GM19452 (cell line): ENCODE measurements at regions not wholly inside any gene's neighbourhood (a gene's known extent, or its start where the extent isn't known, plus 50 kb on each side); places are given as distances from the start of the nearest gene placed in this dataset.
"Not testable (repeated sequence)": the region's sequence is repeated elsewhere in the genome, so short reads cannot be mapped to it uniquely, and the experiment has no call there.

Experiments used
- ATAC-seq: cut with Tn5 transposase; IDR thresholded peaks from one replicate; pipeline ENCODE4 v1.9.1; 2021; ENCODE audit not compliant: unreplicated experiment

DNA sequence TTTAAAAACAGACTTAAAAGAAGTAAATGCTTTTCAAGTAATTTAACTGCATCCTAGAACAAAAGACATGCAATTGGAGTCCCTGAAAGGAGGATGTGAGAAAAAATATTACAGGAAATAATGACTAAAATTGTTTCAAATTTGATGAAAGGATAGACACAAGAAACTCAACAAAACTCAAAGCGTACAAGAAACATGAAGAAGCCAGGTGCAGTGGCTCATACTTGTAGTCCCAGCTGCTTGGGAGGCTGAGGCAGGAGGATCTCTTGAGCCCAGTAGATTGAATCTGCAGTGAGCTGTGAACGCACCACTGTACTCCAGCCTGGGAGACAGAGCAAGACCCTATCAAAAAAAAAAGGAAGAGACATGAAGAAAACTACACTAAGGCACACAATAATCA is 118.1 kb upstream of the SLC39A10 start:
- no peak for ATAC-seq

DNA sequence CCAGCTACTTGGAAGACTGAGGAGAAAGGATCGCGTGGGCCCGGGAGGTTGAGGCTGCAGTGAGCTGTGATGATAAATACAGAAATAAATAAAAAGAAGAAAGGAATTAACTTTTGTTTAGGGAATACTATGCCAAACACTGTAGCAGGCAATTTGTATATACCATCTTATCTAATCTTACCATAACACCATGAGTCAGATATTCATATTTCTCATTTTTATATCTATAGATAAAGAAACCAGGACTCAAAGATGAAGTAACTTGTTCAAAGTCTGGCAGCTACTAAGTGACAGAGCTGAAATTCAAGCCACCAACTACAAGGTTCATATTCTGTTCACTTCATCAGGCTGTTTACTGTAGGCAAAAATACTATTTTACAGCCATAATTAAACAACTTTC is 119.2 kb upstream of the SLC39A10 start:
- ATAC-seq: no peak

DNA sequence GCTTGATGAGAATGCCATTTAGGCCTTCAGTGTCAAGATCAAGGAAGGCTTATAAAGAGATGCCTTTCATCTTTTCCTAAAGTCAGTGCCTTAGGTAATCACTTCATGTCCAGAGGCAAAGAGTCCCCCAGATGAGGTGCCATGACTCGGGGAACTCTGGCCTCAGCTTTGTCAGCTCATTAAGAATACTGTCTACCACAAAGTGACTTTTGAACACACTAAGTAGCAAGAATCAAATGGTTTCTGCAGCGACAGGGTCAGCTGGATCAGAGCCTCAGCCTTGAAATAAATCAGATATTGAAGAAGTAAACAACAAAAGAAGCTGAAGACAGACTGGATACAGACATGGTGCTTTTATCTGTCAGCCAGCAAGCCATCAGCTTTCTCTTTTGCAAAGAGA is 120.1 kb upstream of the SLC39A10 start:
- no peak for ATAC-seq

DNA sequence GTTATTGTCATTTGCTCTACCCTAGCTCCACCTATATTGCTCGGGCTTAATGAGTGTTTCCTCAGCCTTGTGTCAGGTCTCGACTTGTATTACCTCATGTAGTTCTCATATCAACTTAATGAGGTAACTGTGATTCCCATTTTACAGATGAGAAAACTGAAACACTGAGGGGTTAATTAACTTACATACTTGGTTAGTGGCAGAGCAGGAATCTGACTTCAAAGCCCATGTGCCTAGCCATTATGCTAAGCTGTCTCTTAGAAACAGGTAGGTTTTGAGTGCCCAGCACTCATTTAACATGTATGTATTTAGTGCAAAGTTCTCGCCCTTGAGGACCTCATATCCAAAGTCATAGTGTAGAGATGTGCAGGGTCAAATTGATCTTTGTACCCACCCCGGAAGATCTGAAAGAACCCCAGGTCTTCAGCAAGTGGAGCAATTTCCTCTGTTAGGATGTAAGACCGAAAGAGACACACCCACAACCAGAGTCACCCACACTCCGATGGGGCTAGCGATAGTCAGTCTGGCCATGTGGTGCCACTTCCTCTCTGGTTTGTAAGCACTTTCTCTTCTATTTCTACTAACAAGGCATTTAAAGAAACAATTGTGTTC is 121.0 kb upstream of the SLC39A10 start:
- peak; percentile 90 for ATAC-seq

DNA sequence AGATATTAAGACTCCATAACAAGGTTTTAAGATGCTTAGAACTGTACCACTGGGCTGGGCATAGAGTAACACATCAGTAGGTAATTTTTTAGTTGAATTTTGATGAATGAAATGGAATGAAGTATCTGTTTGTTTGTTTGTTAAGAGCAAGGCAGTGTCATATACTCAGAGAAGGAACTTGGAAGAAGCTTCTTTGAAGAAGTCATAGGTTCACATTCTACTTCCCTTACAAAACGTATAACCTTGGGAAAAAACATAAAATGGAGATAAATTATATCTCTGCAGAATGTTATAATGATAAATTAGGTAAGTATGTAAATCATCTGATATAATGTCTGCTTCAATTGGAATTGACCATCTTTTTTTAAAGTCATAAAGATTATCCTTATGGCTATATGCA is 122.1 kb upstream of the SLC39A10 start:
- no peak for ATAC-seq

DNA sequence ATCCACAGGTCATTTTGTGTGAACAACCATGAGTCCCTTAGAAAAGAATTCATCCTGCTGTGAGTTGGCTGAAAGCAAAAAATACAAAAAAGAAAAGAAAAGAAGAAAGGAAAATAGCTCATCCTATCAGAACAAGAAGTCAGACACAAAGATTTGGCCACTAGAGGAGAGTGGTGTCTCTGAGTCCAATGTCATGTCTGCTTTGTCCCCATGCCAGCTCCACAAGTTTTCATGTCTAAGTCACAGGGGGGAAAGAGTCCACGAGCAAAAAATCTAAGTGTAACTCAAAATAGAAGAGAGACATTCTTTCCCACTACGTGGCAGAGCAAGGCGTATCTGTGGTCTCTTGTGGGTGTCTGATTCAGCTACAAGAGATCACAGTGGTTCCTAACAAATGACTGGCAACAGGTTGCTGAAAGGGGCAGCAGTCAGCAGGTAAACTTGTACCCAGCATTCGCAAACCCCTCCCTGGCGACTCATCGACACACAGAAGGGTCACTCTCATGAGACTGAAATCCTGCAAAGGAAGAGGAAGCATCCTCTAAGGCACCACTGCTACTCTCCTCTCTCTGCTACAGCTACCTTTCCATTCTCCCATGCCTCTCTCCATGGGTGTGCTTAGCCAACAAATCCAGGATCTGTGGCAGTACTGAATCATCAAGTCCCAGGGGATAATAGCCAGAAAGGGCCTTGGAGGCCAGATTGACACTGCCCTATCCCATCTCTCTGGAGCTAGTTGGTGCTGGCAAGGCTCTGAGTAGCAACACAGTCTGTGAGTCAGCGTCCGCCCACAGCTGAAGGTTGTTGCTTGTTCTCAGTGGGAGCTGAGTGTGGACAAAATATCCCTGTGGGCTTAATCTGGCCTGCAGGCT is 123.0 kb upstream of the SLC39A10 start:
- peak; percentile 21 for ATAC-seq

DNA sequence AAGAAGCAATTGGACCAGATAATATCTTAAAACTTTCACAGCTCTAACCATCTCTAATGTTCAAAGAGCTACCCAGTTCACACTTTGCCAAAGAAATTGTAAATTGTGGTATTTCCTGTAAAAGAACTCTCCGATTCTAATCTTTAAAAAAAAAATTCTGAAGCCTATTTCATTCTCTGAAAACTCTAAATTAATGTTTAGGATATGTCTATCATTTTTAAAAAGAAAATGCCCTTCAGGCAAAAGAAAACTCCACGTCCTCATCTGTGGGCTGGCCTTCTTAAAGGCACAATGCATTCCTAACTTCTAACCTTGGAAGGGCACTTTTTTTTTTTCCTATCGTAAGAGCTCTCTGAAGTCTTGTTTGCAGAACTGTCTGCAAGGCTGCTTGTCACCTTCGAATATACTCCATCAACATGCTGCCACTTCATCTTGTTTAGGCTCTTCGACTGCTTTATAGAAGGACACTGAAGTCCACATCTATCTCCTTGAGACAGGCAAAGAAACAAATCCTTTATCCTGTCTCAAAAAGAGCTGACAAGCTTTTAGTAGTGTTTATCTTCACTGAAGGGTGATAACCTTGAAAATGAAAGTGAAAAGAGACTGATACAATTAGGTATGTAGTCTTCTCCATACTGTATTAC is 124.3 kb upstream of the SLC39A10 start:
- ATAC-seq: peak; percentile 36

DNA sequence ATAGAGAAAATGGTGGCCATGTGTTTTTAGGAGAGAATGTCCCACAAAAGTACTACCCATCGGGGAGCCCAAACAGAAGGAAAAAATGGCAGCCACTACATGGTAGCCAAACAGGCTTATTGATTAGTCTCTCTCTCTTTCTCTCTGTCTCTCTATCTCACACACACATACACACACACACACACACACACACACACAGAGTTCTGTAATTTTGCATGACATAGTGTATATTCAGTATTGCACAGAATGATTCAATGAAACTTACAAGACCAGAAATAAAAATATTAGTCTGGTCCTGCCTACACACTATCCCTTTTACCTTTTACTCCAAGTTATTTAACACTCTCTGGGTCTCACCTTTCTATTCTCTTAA is 124.8 kb upstream of the SLC39A10 start:
- ATAC-seq: no peak

DNA sequence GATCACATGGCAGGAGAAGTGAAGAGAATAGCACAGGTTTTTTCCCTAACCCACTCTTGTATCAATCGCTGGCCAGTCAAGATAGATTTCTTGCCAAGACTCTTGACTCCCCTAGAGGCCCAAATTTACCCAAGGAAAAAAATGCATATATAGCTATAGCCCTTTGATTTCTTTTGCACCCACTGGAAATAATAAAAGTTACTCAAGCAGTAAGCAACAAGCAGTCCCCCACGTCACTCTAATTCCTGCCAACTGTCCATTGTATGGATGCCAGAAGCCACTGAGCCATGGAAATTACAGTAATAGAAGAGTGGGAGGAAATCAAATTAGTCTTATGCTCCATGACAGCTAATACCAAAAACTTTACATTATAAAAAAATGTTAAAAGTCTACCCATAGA is 125.3 kb upstream of the SLC39A10 start:
- ATAC-seq: no peak

DNA sequence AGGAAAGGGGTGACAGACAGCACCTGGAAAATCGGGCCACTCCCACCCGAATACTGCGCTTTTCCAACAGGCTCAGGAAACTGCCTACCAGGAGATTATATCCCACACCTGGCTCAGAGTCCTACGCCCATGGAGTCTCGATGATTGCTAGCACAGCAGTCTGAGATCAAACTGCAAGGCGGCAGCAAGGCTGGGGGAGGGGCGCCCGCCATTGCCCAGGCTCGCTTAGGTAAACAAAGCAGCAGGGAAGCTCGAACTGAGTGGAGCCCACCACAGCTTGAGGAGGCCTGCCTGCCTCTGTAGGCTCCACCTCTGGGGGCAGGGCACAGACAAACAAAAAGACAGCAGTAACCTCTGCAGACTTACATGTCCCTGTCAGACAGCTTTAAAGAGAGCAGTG is 133.8 kb upstream of the SLC39A10 start:
- ATAC-seq: not testable (repeated sequence)

DNA sequence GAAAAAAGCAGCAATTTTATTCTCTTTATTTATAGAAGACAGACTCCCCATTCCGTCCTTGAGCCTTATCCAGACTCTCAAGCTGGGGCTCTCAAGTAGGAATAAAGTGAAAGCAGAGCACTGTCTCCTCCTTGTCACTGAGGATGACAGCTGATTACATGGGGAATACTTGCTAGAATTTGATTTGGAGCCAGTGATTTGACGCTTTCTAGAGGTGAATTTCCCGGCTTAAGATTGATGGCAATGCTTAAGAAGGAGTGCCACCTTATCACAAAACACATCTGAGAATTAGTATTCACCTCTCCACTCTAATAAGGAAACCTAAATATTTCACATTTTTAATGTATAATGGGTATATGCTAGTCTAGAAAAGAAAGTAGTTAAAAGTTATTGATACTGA is 135.4 kb upstream of the SLC39A10 start:
- ATAC-seq: no peak

DNA sequence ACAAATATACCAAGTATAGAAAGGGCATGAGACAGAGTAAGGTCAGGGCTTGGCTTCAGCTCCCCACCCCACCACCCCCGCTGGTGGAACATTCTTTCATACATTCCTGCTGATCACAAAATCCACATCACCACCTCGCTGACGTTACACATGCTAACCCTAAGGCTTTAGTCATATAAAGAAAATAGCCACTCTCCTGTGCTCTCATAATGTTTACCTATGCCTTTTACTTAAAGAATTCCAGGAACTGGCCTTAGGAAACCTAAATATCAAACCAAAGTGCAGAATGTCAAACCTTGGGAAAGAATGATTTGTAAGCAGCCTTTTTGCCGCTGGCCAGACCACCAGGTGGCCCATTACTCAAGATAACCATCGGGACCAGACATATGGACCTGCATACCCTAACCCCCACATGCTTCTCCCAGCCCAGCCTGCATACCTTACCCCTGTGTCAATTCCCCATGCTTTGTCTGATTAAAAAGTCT is 136.3 kb upstream of the SLC39A10 start:
- ATAC-seq: no peak

DNA sequence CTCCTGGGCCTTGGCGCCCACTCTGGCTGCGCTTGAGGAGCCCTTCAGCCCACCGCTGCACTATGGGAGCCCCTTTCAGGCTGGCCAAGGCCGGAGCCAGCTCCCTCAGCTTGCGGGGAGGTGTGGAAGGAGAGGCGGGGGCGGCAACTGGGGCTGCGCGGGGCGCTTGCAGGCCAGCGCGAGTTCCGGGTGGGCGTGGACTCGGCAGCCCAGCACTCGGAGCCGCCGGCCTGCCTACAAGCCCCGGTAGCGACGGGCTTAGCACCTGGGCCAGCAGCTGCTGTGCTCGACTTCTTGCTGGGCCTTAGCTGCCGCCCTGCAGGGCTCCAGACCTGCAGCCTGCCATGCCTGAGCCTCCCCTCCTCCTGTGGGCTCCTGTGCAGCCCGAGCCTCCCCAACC is 141.5 kb upstream of the SLC39A10 start:
- no peak for ATAC-seq

DNA sequence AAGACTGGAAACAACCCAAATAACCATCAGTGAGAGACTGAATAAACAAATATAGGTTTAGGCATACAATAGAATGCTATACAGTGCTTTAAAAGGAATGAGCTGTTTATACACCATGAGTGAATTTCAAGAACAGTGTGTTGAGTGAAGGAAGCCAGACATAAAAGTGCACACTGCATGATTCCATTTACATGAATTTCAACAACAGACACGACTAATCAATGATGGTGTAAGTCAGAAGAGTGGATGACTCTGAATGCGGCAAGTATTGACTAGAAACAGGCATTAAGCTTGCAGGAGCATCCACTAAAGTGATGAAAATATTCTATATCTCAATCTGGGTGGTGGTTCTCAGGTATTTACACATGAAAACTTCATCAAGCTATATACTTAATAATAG is 142.7 kb upstream of the SLC39A10 start:
- no peak for ATAC-seq

DNA sequence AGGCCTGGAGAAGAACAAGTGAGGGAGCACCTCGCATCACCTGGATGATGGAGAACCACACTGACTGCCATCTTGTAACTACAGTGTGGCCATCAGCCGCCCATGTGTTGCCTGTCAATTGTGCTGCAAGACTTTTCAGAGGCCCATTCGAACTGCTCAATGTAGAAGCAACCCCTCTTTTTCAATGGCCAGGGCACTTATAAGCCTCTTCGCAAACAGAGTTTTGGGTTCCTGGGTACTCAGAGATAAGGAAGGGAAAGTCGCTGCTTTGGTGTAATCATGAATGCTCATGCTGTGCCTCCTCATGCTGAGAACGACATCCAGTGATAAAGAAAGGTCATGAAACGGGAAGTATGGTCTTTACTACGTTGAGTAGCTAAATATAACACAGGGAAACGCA is 143.9 kb upstream of the SLC39A10 start:
- no peak for ATAC-seq

DNA sequence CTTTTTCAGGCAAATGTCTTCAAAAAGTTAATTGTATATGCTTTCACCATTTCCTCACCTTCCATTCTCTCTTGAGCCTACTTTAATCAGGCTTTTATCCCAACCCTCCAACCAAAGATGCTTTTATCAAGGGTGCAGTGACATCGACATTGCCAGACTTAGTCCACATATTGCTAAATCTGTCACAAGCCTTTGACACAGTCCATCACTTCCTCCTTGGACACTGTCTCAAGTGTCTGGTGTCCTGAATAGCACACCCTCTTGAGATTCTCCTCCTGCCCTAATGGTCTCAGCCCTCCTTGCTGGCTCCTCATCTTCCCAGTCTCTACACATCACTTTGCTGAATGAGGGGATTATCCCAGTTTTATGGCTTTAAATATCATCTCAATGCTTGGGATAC is 147.5 kb upstream of the SLC39A10 start:
- no peak for ATAC-seq

DNA sequence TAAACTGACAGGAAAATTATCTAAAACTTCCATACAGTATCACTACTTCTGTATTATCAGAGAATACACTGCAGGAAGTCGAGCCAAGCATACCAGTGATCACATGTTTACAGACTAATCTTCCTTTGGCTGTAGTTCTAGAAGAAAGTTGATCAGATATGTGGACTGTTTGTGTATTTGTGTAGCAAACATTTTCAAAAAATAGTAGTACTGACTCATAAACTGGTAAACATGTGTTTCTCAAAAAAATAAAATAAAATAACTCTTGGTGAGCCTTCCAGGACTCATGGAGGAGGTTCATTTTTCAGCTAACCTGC is 148.9 kb upstream of the SLC39A10 start:
- no peak for ATAC-seq

DNA sequence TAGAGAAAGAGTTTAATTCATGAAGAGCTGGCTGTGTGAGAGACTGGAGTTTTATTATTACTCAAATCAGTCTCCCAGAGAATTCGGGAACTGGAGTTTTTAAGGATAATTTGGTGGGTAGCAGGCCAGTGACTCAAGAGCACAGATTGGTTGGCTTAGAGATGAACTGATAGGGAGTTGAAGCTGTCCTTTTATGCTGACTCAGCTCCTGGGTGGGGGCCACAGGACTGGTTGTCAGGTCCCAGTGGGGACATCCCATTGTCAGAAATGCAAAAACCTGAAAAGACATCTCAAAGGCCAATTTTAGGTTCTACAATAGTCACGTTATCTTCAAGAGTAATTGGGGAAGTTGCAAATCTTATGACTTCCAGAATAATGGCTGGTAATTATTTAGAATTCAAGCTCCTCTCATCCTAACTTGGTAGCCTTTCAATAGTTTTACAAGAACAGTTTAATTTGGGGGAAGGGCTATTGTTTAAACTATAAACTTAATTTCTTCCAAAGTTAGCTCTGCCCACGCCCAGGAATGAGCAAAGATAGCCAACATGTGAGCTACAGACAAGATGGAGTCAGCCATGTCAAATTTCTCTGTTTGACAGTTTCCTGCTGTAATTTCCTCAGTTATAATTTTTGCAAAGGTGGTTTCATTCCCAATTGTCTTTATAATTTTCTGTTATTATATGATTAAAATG is 149.4 kb upstream of the SLC39A10 start:
- no peak for ATAC-seq

DNA sequence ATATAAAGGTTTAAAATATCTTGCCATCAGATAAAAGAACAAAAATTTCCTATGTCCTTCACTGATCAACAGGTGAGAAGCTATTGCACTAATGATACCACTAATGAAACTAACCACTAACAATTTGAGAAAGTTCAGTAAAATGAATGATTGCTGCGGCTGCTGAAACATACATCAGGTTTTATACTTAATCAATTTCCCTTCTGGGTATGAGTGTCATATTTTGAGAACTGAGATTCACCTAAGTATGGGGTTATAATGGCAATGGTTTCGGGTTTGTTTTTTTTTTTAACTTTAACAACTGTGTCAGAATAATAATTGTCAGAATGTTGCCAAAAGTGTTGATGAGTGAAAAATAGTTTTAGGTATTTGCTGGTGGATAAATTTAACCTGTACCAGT is 151.3 kb upstream of the SLC39A10 start:
- ATAC-seq: peak; percentile 96

DNA sequence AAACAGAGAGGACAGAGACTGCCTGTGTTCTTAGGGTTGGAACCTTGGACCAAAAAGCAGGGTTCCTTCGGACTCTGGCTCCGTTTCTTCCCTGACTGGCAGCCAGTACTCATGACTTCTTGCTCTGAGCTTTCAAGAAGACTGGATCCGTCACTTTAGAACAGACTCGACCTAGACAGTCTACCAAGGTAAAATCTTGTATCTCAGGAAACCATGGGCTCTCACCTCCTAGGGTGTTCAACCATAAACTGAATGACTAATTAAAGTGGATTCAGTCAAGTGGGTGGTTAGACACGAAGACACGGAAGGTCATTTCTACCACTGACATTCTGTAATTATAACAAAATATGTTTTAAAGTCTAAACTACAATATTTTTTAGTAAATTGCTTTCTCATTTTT is 153.8 kb upstream of the SLC39A10 start:
- ATAC-seq: no peak

DNA sequence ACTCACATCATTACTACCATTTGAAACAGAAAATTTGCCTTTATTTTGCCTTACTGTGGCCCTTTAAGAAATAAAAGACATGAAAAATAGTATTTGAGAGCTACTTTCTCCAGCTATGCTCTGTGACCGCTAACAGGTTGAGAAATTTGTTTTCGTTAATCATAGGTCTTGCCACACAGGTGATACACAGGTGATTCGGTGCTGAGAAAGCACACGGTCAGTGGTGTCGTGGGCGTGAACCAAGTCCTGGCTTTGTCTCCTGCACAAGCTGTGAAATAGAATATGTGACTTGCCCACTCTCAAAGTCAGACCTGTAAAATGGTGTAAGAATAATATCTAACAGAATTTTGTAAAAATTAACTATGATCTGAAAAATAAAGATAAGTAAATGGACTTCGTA is 155.3 kb upstream of the SLC39A10 start:
- no peak for ATAC-seq

DNA sequence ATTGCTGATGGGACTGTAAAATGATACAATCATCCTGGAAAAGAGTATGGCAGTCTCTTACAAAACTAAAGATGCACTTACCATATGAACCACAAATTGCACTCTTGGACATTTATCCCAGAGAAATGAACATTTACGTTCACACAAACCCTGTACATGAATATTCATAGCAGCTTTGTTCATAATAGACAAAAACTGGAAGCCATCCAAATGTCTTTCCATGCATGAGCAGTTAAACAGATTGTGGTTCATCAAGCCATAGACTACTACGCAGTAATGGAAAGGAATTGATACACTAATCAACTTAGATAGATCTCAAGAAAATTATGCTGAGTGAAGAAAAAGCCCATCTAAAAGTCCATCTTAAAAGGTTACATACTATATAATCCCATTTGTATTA is 156.1 kb upstream of the SLC39A10 start:
- no peak for ATAC-seq
